Upper lobe of left lung (tissue), 6 donors: ENCODE measurements at regions not wholly inside any gene's neighbourhood (a gene's known extent, or its start where the extent isn't known, plus 50 kb on each side); places are given as distances from the start of the nearest gene placed in this dataset.

ENCODE experiments used
- ATAC-seq, 2 donors: fragments of 200-7000 bp; cut with Tn5 transposase; one replicate each; pipeline ENCODE4 v1.9.1; 2022; ENCODE audit warnings: mild to moderate bottlenecking in 2 of 2, moderate library complexity in 2 of 2; ENCODE audit not compliant: low FRiP score in 2 of 2
- DNase-seq, 2 donors: peaks; one replicate each; pipeline ENCODE4 v3.0.0-alpha.2; 2019 to 2020
- H3K27ac ChIP-seq, 4 donors: fragments of 200-600 bp; sonication (generic); one replicate each; pipeline ENCODE4 v1.5.1; 2016 to 2019
- H3K27me3 ChIP-seq, 4 donors: fragments of 200-600 bp; sonication (generic); one replicate each; pipeline ENCODE4 v1.5.1; 2017 to 2019
- H3K36me3 ChIP-seq, 4 donors: fragments of 200-600 bp; sonication (generic); one replicate each; pipeline ENCODE4 v1.5.1; 2016 to 2019
- H3K4me1 ChIP-seq, 4 donors: fragments of 200-600 bp; sonication (generic); one replicate each; pipeline ENCODE4 v1.5.1; 2018 to 2019
- H3K4me3 ChIP-seq, 4 donors: fragments of 200-600 bp; sonication (generic); one replicate each; pipeline ENCODE4 v1.5.1; 2017 to 2019; ENCODE audit warnings: mild to moderate bottlenecking in 2 of 4, moderate library complexity in 1 of 4
- H3K9me3 ChIP-seq, 4 donors: fragments of 200-600 bp; sonication (generic); one replicate each; pipeline ENCODE4 v1.5.1; 2018 to 2019
- CTCF ChIP-seq, 6 experiments: fragments of 450-650 bp in 4 of 6; fragments of 200-600 bp in 2 of 6; sonication (generic) in 2 of 6; IDR thresholded peaks; one replicate each; pipeline ENCODE4 v1.5.1; 2016 to 2019; ENCODE audit warnings: antibody characterized with exemption in 6 of 6
- EP300 ChIP-seq, 4 donors: sonication (generic); formaldehyde crosslinking; IDR thresholded peaks; one replicate each; pipeline ENCODE4 v1.5.1; 2017; ENCODE audit warnings: antibody characterized with exemption in 4 of 4, control low read depth in 2 of 4
- POLR2A ChIP-seq, 4 donors: fragments of 450-650 bp; IDR thresholded peaks; one replicate each; pipeline ENCODE4 v1.5.1; 2016 to 2017; ENCODE audit warnings: antibody characterized with exemption in 4 of 4, mild to moderate bottlenecking in 2 of 4
- POLR2AphosphoS5 ChIP-seq, 2 donors: sonication (generic); formaldehyde crosslinking; IDR thresholded peaks; one replicate each; pipeline ENCODE4 v1.5.1; 2017; ENCODE audit warnings: antibody characterized with exemption in 2 of 2
- WGBS, 2 donors: methylation state at CpG; one replicate each; pipeline ENCODE4 v1.1.5; 2017 to 2018; 5-methylcytosine and 5-hydroxymethylcytosine counted together
- donor health status: DM: no; HTN: no; CAD: no; lungs with moderate emphysema.
- donor health status: DM: no; HTN: yes; CAD: no; lungs with severe emphysema.

- no peaks in the 10 kb centered on the region for H3K9me3 ChIP-seq
- WGBS, 2 donors, result 56 to 63% methylated on average over 2 of the region's 2 CpGs
- no peak for DNase-seq
- H3K4me1 ChIP-seq, result no peaks in the 10 kb centered on the region
- no peak overlapping the region for H3K4me3 ChIP-seq
- H3K27me3 ChIP-seq, result no peaks in the 10 kb centered on the region
- no peaks in the 10 kb centered on the region for H3K36me3 ChIP-seq
- ATAC-seq, result no peak
- no peak overlapping the region for H3K27ac ChIP-seq
- TF ChIP-seq POLR2A (IDR thresholded peaks at IDR 0.05) (no peak), POLR2AphosphoS5 (IDR thresholded peaks at IDR 0.05) (no peak), CTCF (IDR thresholded peaks at IDR 0.05) (no peak), EP300 (IDR thresholded peaks at IDR 0.05) (no peak)
Measured at GRCh38 chr5:67374378-67374777, 177.8 kb upstream of the CD180 start.

GRCh38 chr5:67373518-67373917 is 176.9 kb upstream of the CD180 start:
- no peak overlapping the region for H3K4me3 ChIP-seq
- 68 to 91% methylated on average over 1 of the region's 1 CpG for WGBS, 2 donors
- no peak overlapping the region for H3K27ac ChIP-seq
- H3K9me3 ChIP-seq, result no peaks in the 10 kb centered on the region
- ATAC-seq (no peak), DNase-seq (no peak)
- no peaks in the 10 kb centered on the region for H3K27me3 ChIP-seq
- H3K4me1 ChIP-seq, result no peaks in the 10 kb centered on the region
- H3K36me3 ChIP-seq, result no peaks in the 10 kb centered on the region
- TF ChIP-seq POLR2AphosphoS5 (IDR thresholded peaks at IDR 0.05), result no peak
- no peak for TF ChIP-seq POLR2A (IDR thresholded peaks at IDR 0.05)
- TF ChIP-seq CTCF (IDR thresholded peaks at IDR 0.05), result no peak
- no peak for TF ChIP-seq EP300 (IDR thresholded peaks at IDR 0.05)

GRCh38 chr5:67372887-67373286 is 176.3 kb upstream of the CD180 start:
- no peaks in the 10 kb centered on the region for H3K27me3 ChIP-seq
- no peak overlapping the region for H3K4me3 ChIP-seq
- no peak for ATAC-seq
- H3K4me1 ChIP-seq, result no peaks in the 10 kb centered on the region
- no peaks in the 10 kb centered on the region for H3K36me3 ChIP-seq
- no peak for TF ChIP-seq POLR2AphosphoS5 (IDR thresholded peaks at IDR 0.05)
- no peaks in the 10 kb centered on the region for H3K9me3 ChIP-seq
- no peak for DNase-seq
- 88 to 91% methylated on average over 1 of the region's 1 CpG for WGBS, 2 donors
- H3K27ac ChIP-seq, result no peak overlapping the region

GRCh38 chr5:67371924-67372323 is 175.3 kb upstream of the CD180 start:
- Histone ChIP-seq H3K36me3 (no peaks in the 10 kb centered on the region), H3K27ac (no peak overlapping the region), H3K4me3 (no peak overlapping the region), H3K9me3 (no peaks in the 10 kb centered on the region), H3K4me1 (no peaks in the 10 kb centered on the region), H3K27me3 (no peaks in the 10 kb centered on the region)
- WGBS, 2 donors, result 71 to 84% methylated on average over 1 of the region's 1 CpG
- TF ChIP-seq POLR2AphosphoS5 (IDR thresholded peaks at IDR 0.05) (no peak), CTCF (IDR thresholded peaks at IDR 0.05) (no peak), POLR2A (IDR thresholded peaks at IDR 0.05) (no peak), EP300 (IDR thresholded peaks at IDR 0.05) (no peak)
- DNase-seq, result no peak
- no peak for ATAC-seq

- WGBS, 2 donors, result 84 to 92% methylated on average over 5 of the region's 5 CpGs
- Histone ChIP-seq H3K4me3 (no peak overlapping the region), H3K36me3 (no peaks in the 10 kb centered on the region), H3K27ac (no peak overlapping the region), H3K4me1 (no peaks in the 10 kb centered on the region), H3K27me3 (no peaks in the 10 kb centered on the region), H3K9me3 (no peaks in the 10 kb centered on the region)
- DNase-seq, result no peak
- TF ChIP-seq POLR2A (IDR thresholded peaks at IDR 0.05) (no peak), POLR2AphosphoS5 (IDR thresholded peaks at IDR 0.05) (no peak), EP300 (IDR thresholded peaks at IDR 0.05) (no peak), CTCF (IDR thresholded peaks at IDR 0.05) (no peak)
- ATAC-seq, result no peak
Measured at GRCh38 chr5:67366691-67367395, 170.2 kb upstream of the CD180 start.
